SH-SY5Y (cell line): ENCODE measurements at regions not wholly inside any gene's neighbourhood (a gene's known extent, or its start where the extent isn't known, plus 50 kb on each side); places are given as distances from the start of the nearest gene placed in this dataset.

Source experiments
- GATA2 ChIP-seq: IDR thresholded peaks from 2 replicates; pipeline ENCODE4 v1.6.1; 2011; ENCODE audit warnings: mild to moderate bottlenecking, low read depth, low read length
- GATA3 ChIP-seq: IDR thresholded peaks from 2 replicates; pipeline ENCODE4 v1.6.1; 2011; ENCODE audit warnings: low read depth, mild to moderate bottlenecking, low read length, moderate library complexity

DNA sequence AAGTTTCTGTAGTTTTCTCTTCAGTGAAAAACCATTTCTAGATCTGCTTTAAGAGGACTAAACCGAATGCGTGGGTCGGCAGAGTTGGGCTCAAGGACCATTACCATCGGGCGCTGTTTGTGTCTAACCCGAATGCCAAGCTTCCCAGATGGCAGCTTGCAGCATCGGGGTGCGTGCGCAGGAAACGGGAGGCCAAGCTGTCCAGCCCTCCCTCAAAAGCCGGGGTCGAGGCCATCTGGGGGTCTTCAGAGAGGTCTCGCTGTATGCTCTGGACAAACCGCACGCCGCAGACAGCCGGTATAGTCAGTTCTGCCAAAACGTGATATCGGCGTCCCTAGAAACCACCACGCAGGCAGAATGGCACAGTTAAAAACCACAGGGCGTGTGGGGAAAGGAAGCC is 178.8 kb downstream of the BANP start:
- TF ChIP-seq GATA2 = no peak
- no peak for TF ChIP-seq GATA3
